OCI-LY7 (cell line): ENCODE measurements at regions not wholly inside any gene's neighbourhood (a gene's known extent, or its start where the extent isn't known, plus 50 kb on each side); places are given as distances from the start of the nearest gene placed in this dataset.

Experiments used
- EZH2phosphoT487 ChIP-seq: fragments of 200-600 bp; sonication (generic); IDR thresholded peaks from 2 replicates; pipeline ENCODE4 v1.6.1; 2018; ENCODE audit warnings: low read depth, borderline replicate concordance, mild to moderate bottlenecking, mixed run types, antibody characterized with exemption, low read length, moderate library complexity, mixed read lengths
- TF ChIP-seq, protein P1 (sequence below): fragments of 200-600 bp; sonication (generic); conservative IDR thresholded peaks from 2 replicates; pipeline ENCODE4 v1.5.1; 2014; ENCODE audit warnings: mild to moderate bottlenecking, antibody characterized with exemption, low read length, moderate library complexity, mixed read lengths

DNA sequence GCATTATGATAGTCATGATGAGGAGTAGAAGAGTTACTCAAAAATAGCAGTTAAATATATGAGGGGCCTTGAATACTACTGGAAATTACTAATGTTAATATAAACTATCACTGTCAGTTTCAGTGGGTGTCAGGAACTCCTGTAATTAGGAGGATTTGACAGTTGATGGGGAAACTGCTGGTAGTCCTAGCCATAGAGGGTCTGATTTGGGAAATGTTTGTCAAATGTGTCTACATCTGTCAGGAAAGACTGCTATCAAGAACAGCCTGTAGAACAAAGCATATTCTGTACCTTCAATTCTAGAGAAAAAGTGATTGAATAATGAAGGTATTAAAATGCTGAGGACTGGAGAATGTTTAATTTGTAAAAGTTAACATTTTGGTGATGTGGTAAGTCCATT, 567.9 kb downstream of the CDH9 start:
- TF ChIP-seq, protein P1, sequence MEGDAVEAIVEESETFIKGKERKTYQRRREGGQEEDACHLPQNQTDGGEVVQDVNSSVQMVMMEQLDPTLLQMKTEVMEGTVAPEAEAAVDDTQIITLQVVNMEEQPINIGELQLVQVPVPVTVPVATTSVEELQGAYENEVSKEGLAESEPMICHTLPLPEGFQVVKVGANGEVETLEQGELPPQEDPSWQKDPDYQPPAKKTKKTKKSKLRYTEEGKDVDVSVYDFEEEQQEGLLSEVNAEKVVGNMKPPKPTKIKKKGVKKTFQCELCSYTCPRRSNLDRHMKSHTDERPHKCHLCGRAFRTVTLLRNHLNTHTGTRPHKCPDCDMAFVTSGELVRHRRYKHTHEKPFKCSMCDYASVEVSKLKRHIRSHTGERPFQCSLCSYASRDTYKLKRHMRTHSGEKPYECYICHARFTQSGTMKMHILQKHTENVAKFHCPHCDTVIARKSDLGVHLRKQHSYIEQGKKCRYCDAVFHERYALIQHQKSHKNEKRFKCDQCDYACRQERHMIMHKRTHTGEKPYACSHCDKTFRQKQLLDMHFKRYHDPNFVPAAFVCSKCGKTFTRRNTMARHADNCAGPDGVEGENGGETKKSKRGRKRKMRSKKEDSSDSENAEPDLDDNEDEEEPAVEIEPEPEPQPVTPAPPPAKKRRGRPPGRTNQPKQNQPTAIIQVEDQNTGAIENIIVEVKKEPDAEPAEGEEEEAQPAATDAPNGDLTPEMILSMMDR = no peak
- TF ChIP-seq EZH2phosphoT487 = no peak
